Lower lobe of right lung (tissue), 2 donors: ENCODE measurements at regions not wholly inside any gene's neighbourhood (a gene's known extent, or its start where the extent isn't known, plus 50 kb on each side); places are given as distances from the start of the nearest gene placed in this dataset.

Experiments used
- ATAC-seq, 2 donors: fragments of 200-7000 bp; cut with Tn5 transposase; one replicate each; pipeline ENCODE4 v1.9.1; 2020 to 2022; ENCODE audit warnings: mild to moderate bottlenecking in 2 of 2, moderate library complexity in 2 of 2
- DNase-seq: peaks from one replicate; pipeline ENCODE4 v3.0.0-alpha.2; 2020
- H3K27ac ChIP-seq: fragments of 200-600 bp; one replicate; pipeline ENCODE4 v1.8.0; 2022
- H3K27me3 ChIP-seq: fragments of 200-600 bp; one replicate; pipeline ENCODE4 v1.8.0; 2022; ENCODE audit warnings: low read depth
- H3K36me3 ChIP-seq: fragments of 200-600 bp; one replicate; pipeline ENCODE4 v1.8.0; 2022; ENCODE audit warnings: mild to moderate bottlenecking
- H3K4me1 ChIP-seq: fragments of 200-600 bp; one replicate; pipeline ENCODE4 v1.8.0; 2022
- H3K4me3 ChIP-seq: fragments of 200-600 bp; one replicate; pipeline ENCODE4 v1.8.0; 2022; ENCODE audit warnings: mild to moderate bottlenecking
- H3K9me3 ChIP-seq: fragments of 200-600 bp; one replicate; pipeline ENCODE4 v1.8.0; 2022
- CTCF ChIP-seq: fragments of 200-600 bp; IDR thresholded peaks from one replicate; pipeline ENCODE4 v1.8.0; 2022; ENCODE audit warnings: antibody characterized with exemption, mild to moderate bottlenecking
- intact Hi-C: fragments of 100-400 bp; cut with DNase I; formaldehyde crosslinking; loops from one replicate; pipeline ENCODE4 v1.11.0; 2022
- donor health status: DM: no; HTN: yes; CAD: no; lungs with severe emphysema.

GRCh38 chr4:104235967-104236366 is 258.7 kb downstream of the CXXC4 start:
- DNase-seq, result no peak
- no peaks in the 10 kb centered on the region for H3K36me3 ChIP-seq
- H3K9me3 ChIP-seq, result no peaks in the 10 kb centered on the region
- intact Hi-C loops, result no loop called here
- ATAC-seq, result no peak
- no peak for TF ChIP-seq CTCF
- H3K27me3 ChIP-seq, result no peaks in the 10 kb centered on the region
- H3K4me3 ChIP-seq, result no peak overlapping the region
- H3K4me1 ChIP-seq, result no peaks in the 10 kb centered on the region
- no peak overlapping the region for H3K27ac ChIP-seq

GRCh38 chr4:104217526-104217925 is 277.2 kb downstream of the CXXC4 start:
- no peak for TF ChIP-seq CTCF
- Histone ChIP-seq H3K9me3 (no peaks in the 10 kb centered on the region), H3K4me3 (no peak overlapping the region), H3K4me1 (no peaks in the 10 kb centered on the region), H3K27me3 (no peaks in the 10 kb centered on the region), H3K27ac (no peak overlapping the region), H3K36me3 (no peaks in the 10 kb centered on the region)
- no peak for ATAC-seq
- intact Hi-C loops, result no loop called here
- DNase-seq, result no peak

GRCh38 chr4:104211657-104212056 is 283.0 kb downstream of the CXXC4 start:
- H3K27ac ChIP-seq, result no peak overlapping the region
- H3K27me3 ChIP-seq, result no peaks in the 10 kb centered on the region
- no peaks in the 10 kb centered on the region for H3K4me1 ChIP-seq
- no peak overlapping the region for H3K4me3 ChIP-seq
- no peak for TF ChIP-seq CTCF
- no peaks in the 10 kb centered on the region for H3K36me3 ChIP-seq
- H3K9me3 ChIP-seq, result no peaks in the 10 kb centered on the region
- no peak for ATAC-seq
- no peak for DNase-seq
- intact Hi-C loops, result no loop called here

- no peaks in the 10 kb centered on the region for H3K9me3 ChIP-seq
- DNase-seq (no peak), ATAC-seq (no peak)
- H3K4me1 ChIP-seq, result no peaks in the 10 kb centered on the region
- H3K36me3 ChIP-seq, result no peaks in the 10 kb centered on the region
- no peak overlapping the region for H3K27ac ChIP-seq
- no peaks in the 10 kb centered on the region for H3K27me3 ChIP-seq
- no peak overlapping the region for H3K4me3 ChIP-seq
- no peak for TF ChIP-seq CTCF
- intact Hi-C loops, result no loop called here
Measured at GRCh38 chr4:104210420-104210819, 284.3 kb downstream of the CXXC4 start.

GRCh38 chr4:104206784-104207183 is 287.9 kb downstream of the CXXC4 start:
- no peaks in the 10 kb centered on the region for H3K4me1 ChIP-seq
- no peak for ATAC-seq
- no peaks in the 10 kb centered on the region for H3K36me3 ChIP-seq
- no peak for TF ChIP-seq CTCF
- H3K27ac ChIP-seq, result no peak overlapping the region
- H3K4me3 ChIP-seq, result no peak overlapping the region
- no peaks in the 10 kb centered on the region for H3K27me3 ChIP-seq
- DNase-seq, result no peak
- H3K9me3 ChIP-seq, result no peaks in the 10 kb centered on the region
- intact Hi-C loops, result no loop called here

GRCh38 chr4:104205116-104205515 is 289.6 kb downstream of the CXXC4 start:
- no peak for ATAC-seq
- intact Hi-C loops, result no loop called here
- H3K4me3 ChIP-seq, result no peak overlapping the region

More at GRCh38 chr4:104205116-104205515, 289.6 kb downstream of the CXXC4 start:
- Histone ChIP-seq H3K9me3 (no peaks in the 10 kb centered on the region), H3K36me3 (no peaks in the 10 kb centered on the region), H3K27ac (no peak overlapping the region), H3K4me1 (no peaks in the 10 kb centered on the region), H3K27me3 (no peaks in the 10 kb centered on the region)
- no peak for DNase-seq
- no peak for TF ChIP-seq CTCF
